Ovary (tissue), 3 donors: ENCODE measurements at regions not wholly inside any gene's neighbourhood (a gene's known extent, or its start where the extent isn't known, plus 50 kb on each side); places are given as distances from the start of the nearest gene placed in this dataset.

Experiments used
- CTCF ChIP-seq, 3 donors: fragments of 450-650 bp in 2 of 3; fragments of 200-600 bp in 1 of 3; IDR thresholded peaks; one replicate each; pipeline versions ENCODE4 v1.5.1 to v1.8.0; 2016 to 2022; ENCODE audit warnings: antibody characterized with exemption in 3 of 3, mild to moderate bottlenecking in 1 of 3
- POLR2A ChIP-seq: fragments of 450-650 bp; IDR thresholded peaks from one replicate; pipeline ENCODE4 v1.6.1; 2017; ENCODE audit warnings: antibody characterized with exemption, mild to moderate bottlenecking, moderate library complexity
- donor health status: DM: no; HTN: no; CAD: no.

GRCh38 chr4:186952709-186953108 lies 229.1 kb upstream of the FAT1 start:
- no peak for TF ChIP-seq POLR2A
- no peak for TF ChIP-seq CTCF (IDR thresholded peaks at IDR 0.05)
